ENCODE measurements at regions not wholly inside any gene's neighbourhood (a gene's known extent, or its start where the extent isn't known, plus 50 kb on each side); places are given as distances from the start of the nearest gene placed in this dataset.

DNA sequence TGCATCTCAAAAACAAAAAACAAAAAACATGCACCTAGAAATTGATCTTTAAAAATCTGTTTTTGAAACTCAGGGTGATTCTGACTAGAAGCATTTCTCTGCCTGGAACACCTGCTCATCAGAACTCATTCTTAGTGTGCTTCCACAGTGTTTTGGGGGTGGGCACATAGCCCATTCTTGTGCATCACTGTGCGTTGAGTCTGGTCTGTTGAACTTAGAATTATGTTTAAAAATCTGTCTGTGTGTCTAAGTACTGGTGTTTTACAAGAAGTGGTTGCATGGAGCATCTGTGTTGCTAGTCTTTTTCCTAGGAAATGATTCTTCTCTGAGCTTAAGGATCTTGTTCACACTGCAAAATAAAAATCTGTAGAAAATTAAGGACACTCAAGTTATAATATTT, 264.5 kb downstream of the SOX4 start:
- TF ChIP-seq POLR2A (IDR thresholded peaks at IDR 0.05) (no peak), POLR2AphosphoS5 (IDR thresholded peaks at IDR 0.05; ENCODE audit: insufficient read depth in 1 of 2, low read depth in 1 of 2) (no peak)
- TF ChIP-seq, protein P1, sequence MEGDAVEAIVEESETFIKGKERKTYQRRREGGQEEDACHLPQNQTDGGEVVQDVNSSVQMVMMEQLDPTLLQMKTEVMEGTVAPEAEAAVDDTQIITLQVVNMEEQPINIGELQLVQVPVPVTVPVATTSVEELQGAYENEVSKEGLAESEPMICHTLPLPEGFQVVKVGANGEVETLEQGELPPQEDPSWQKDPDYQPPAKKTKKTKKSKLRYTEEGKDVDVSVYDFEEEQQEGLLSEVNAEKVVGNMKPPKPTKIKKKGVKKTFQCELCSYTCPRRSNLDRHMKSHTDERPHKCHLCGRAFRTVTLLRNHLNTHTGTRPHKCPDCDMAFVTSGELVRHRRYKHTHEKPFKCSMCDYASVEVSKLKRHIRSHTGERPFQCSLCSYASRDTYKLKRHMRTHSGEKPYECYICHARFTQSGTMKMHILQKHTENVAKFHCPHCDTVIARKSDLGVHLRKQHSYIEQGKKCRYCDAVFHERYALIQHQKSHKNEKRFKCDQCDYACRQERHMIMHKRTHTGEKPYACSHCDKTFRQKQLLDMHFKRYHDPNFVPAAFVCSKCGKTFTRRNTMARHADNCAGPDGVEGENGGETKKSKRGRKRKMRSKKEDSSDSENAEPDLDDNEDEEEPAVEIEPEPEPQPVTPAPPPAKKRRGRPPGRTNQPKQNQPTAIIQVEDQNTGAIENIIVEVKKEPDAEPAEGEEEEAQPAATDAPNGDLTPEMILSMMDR (IDR thresholded peaks at IDR 0.05), result no peak
